PC-3 (cell line): ENCODE measurements at regions not wholly inside any gene's neighbourhood (a gene's known extent, or its start where the extent isn't known, plus 50 kb on each side); places are given as distances from the start of the nearest gene placed in this dataset.

Experiments used
- EZH2 ChIP-seq: fragments of 300-600 bp; sonication (generic); IDR thresholded peaks from one replicate; pipeline ENCODE4 v1.6.1; 2017; ENCODE audit warnings: antibody characterized with exemption, mild to moderate bottlenecking, low read length; ENCODE audit not compliant: unreplicated experiment
- EZH2phosphoT487 ChIP-seq: fragments of 300-600 bp; sonication (generic); IDR thresholded peaks from 2 replicates; pipeline ENCODE4 v1.6.1; 2018; ENCODE audit warnings: mild to moderate bottlenecking, antibody characterized with exemption, low read length, borderline replicate concordance
- TF ChIP-seq, protein P1 (sequence below): fragments of 300-600 bp; sonication (generic); conservative IDR thresholded peaks from 2 replicates; pipeline ENCODE4 v1.5.1; 2017; ENCODE audit warnings: antibody characterized with exemption, low read depth, mild to moderate bottlenecking, low read length

GRCh38 chr13:112254061-112254818 lies 121.9 kb upstream of the SPACA7 start:
- TF ChIP-seq, protein P1, sequence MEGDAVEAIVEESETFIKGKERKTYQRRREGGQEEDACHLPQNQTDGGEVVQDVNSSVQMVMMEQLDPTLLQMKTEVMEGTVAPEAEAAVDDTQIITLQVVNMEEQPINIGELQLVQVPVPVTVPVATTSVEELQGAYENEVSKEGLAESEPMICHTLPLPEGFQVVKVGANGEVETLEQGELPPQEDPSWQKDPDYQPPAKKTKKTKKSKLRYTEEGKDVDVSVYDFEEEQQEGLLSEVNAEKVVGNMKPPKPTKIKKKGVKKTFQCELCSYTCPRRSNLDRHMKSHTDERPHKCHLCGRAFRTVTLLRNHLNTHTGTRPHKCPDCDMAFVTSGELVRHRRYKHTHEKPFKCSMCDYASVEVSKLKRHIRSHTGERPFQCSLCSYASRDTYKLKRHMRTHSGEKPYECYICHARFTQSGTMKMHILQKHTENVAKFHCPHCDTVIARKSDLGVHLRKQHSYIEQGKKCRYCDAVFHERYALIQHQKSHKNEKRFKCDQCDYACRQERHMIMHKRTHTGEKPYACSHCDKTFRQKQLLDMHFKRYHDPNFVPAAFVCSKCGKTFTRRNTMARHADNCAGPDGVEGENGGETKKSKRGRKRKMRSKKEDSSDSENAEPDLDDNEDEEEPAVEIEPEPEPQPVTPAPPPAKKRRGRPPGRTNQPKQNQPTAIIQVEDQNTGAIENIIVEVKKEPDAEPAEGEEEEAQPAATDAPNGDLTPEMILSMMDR, result no peak
- TF ChIP-seq EZH2phosphoT487 (no peak), EZH2 (no peak)
